HCT116 (cell line): ENCODE measurements at regions not wholly inside any gene's neighbourhood (a gene's known extent, or its start where the extent isn't known, plus 50 kb on each side); places are given as distances from the start of the nearest gene placed in this dataset.

ENCODE experiments used
- ATAC-seq: fragments of 200-7000 bp; cut with Tn5 transposase; 2 replicates; pipeline ENCODE4 v1.9.1; 2020; ENCODE audit warnings: mild to moderate bottlenecking, moderate library complexity
- BruUV-seq: library from RNA; stranded (reverse); fragments of 400-500 nt; replicated peaks from 2 replicates; lab custom pipeline; 2021; lab: Mats Ljungman, UMichigan
- CTCF ChIA-PET: fragments of 300-600 bp; sonication (Branson Sonifier 250); formaldehyde crosslinking; loops from one replicate; lab custom pipeline; 2021; ENCODE audit warnings: antibody characterized with exemption; lab: Charles Lee
- POLR2A ChIA-PET: fragments of 300-600, 350-600 bp; sonication (Branson Sonifier 250); formaldehyde crosslinking; loops from one replicate; lab custom pipeline; 2021; ENCODE audit warnings: antibody characterized with exemption; lab: Charles Lee
- RAD21 ChIA-PET, 2 experiments: fragments of 300-600 bp; sonication (Branson Sonifier 250); formaldehyde crosslinking; loops; one replicate each; lab custom pipeline; 2023; ENCODE audit warnings: low total read pairs in 2 of 2; ENCODE audit not compliant: uncharacterized antibody in 2 of 2, unreplicated experiment in 2 of 2, low non-redundant PET in 1 of 2; lab: Charles Lee
- DNase-seq: peaks from one replicate; pipeline ENCODE4 v3.0.0-alpha.2; 2010; ENCODE audit warnings: low read depth, low spot score
- H2AFZ ChIP-seq: fragments of 200-600 bp; shearing (Covaris generic), sonication (generic); 2 replicates; pipeline ENCODE4 v1.6.1; 2017; ENCODE audit warnings: low read depth, mixed run types, mixed read lengths, antibody characterized with exemption, low read length; ENCODE audit not compliant: poor library complexity, severe bottlenecking
- H3K27ac ChIP-seq: 2 replicates; pipeline ENCODE4 v1.5.1; 2012; ENCODE audit warnings: low read depth, low read length
- H3K27me3 ChIP-seq: fragments of 200-600 bp; sonication (generic); 2 replicates; pipeline ENCODE4 v1.6.1; 2016; ENCODE audit warnings: mixed run types, low read length, mixed read lengths; ENCODE audit not compliant: insufficient read depth
- H3K36me3 ChIP-seq, 2 experiments: fragments of 200-500 bp in 1 of 2; fragments of 200-600 bp in 1 of 2; sonication (Bioruptor generic) in 1 of 2; sonication (generic) in 1 of 2; 2 replicates each; pipeline versions ENCODE4 v1.5.1 to v1.6.1; 2014 to 2016; ENCODE audit warnings: low read length in 2 of 2, inconsistent platforms in 1 of 2, mixed read lengths in 1 of 2, mixed run types in 1 of 2; ENCODE audit not compliant: insufficient read depth in 2 of 2, control insufficient read depth in 1 of 2
- H3K4me1 ChIP-seq, 2 experiments: fragments of 200-600 bp in 1 of 2; sonication (generic) in 1 of 2; 2 replicates each; pipeline versions ENCODE4 v1.5.1 to v1.6.1; 2012 to 2017; ENCODE audit warnings: low read length in 2 of 2, inconsistent platforms in 1 of 2, mild to moderate bottlenecking in 1 of 2, mixed read lengths in 1 of 2, mixed run types in 1 of 2, moderate library complexity in 1 of 2; ENCODE audit not compliant: insufficient read depth in 2 of 2, control insufficient read depth in 1 of 2
- H3K4me2 ChIP-seq: fragments of 200-600 bp; sonication (generic); 2 replicates; pipeline ENCODE4 v1.6.1; 2017; ENCODE audit warnings: mixed run types, low read length, mixed read lengths
- H3K4me3 ChIP-seq, 2 experiments: fragments of 200-600 bp in 1 of 2; sonication (generic) in 1 of 2; replicated peaks in 1 of 2; 2 replicates each; pipeline ENCODE4 v1.5.1; 2011 to 2016; ENCODE audit warnings: low read length in 2 of 2, control low read depth in 1 of 2, low read depth in 1 of 2, mild to moderate bottlenecking in 1 of 2, mixed read lengths in 1 of 2, mixed run types in 1 of 2
- H3K79me2 ChIP-seq: fragments of 200-600 bp; sonication (generic); 2 replicates; pipeline ENCODE4 v1.6.1; 2017; ENCODE audit warnings: mild to moderate bottlenecking, mixed run types, low read length, moderate library complexity, mixed read lengths; ENCODE audit not compliant: insufficient read depth
- H3K9ac ChIP-seq: fragments of 200-600 bp; sonication (generic); 2 replicates; pipeline ENCODE4 v1.6.1; 2016; ENCODE audit warnings: low read length, mixed read lengths
- H3K9me2 ChIP-seq: fragments of 200-600 bp; sonication (generic), shearing (Covaris generic); 2 replicates; pipeline ENCODE4 v1.6.1; 2017; ENCODE audit warnings: mixed run types, mild to moderate bottlenecking, moderate library complexity; ENCODE audit not compliant: insufficient read depth
- H3K9me3 ChIP-seq, 2 experiments: fragments of 200-500 bp in 1 of 2; fragments of 200-600 bp in 1 of 2; sonication (Bioruptor generic) in 1 of 2; sonication (generic) in 1 of 2; 2 replicates each; pipeline ENCODE4 v1.6.1; 2014 to 2017; ENCODE audit warnings: low read length in 2 of 2, mixed read lengths in 2 of 2, inconsistent platforms in 1 of 2, low read depth in 1 of 2, mild to moderate bottlenecking in 1 of 2, mixed run types in 1 of 2, moderate library complexity in 1 of 2; ENCODE audit not compliant: control insufficient read depth in 1 of 2, insufficient read depth in 1 of 2
- H4K20me1 ChIP-seq: fragments of 200-600 bp; sonication (generic), shearing (Covaris generic); 2 replicates; pipeline ENCODE4 v1.6.1; 2017; ENCODE audit warnings: mixed run types, mild to moderate bottlenecking, moderate library complexity; ENCODE audit not compliant: insufficient read depth
- CBX3 ChIP-seq: IDR thresholded peaks from 2 replicates; pipeline ENCODE4 v1.6.1; 2012; ENCODE audit warnings: low read depth
- CEBPB ChIP-seq: IDR thresholded peaks from 2 replicates; pipeline ENCODE4 v1.6.1; 2012; ENCODE audit warnings: low read depth
- EGR1 ChIP-seq: IDR thresholded peaks from 2 replicates; pipeline ENCODE4 v1.6.1; 2012; ENCODE audit warnings: low read depth
- ELF1 ChIP-seq: IDR thresholded peaks from 2 replicates; pipeline ENCODE4 v1.6.1; 2012; ENCODE audit warnings: low read depth, borderline replicate concordance
- EZH2 ChIP-seq: fragments of 200-600 bp; sonication (generic); IDR thresholded peaks from 2 replicates; pipeline ENCODE4 v1.6.1; 2017; ENCODE audit warnings: antibody characterized with exemption, mixed run types
- EZH2phosphoT487 ChIP-seq: fragments of 200-600 bp; IDR thresholded peaks from 2 replicates; pipeline ENCODE4 v1.6.1; 2018; ENCODE audit warnings: antibody characterized with exemption, borderline replicate concordance
- POLR2AphosphoS5 ChIP-seq: IDR thresholded peaks from 2 replicates; pipeline ENCODE4 v1.6.1; 2011; ENCODE audit warnings: mild to moderate bottlenecking, low read depth, low read length, moderate library complexity
- RAD21 ChIP-seq: IDR thresholded peaks from 2 replicates; pipeline ENCODE4 v1.6.1; 2012; ENCODE audit warnings: low read depth, mild to moderate bottlenecking
- SIN3A ChIP-seq: IDR thresholded peaks from 2 replicates; pipeline ENCODE4 v1.6.1; 2012; ENCODE audit warnings: low read depth
- TCF7L2 ChIP-seq: IDR thresholded peaks from 2 replicates; pipeline ENCODE4 v1.7.0; 2011; ENCODE audit warnings: borderline replicate concordance, inconsistent platforms; ENCODE audit not compliant: insufficient read depth, insufficient read length; ENCODE audit errors: extremely low read depth
- ZFX ChIP-seq: fragments of 450-650 bp; IDR thresholded peaks from 2 replicates; pipeline ENCODE4 v1.6.1; 2017
- ZNF274 ChIP-seq: fragments of 200-500 bp; sonication (Bioruptor generic); IDR thresholded peaks from 2 replicates; pipeline ENCODE4 v1.6.1; 2014; ENCODE audit warnings: mild to moderate bottlenecking, low read depth, low read length, inconsistent platforms
- intact Hi-C: fragments of 100-400 bp; cut with micrococcal nuclease; formaldehyde crosslinking; loops from 2 replicates; pipeline ENCODE4 v1.10.0; 2022
- TF ChIP-seq, protein P1 (sequence below), 3 experiments: fragments of 200-600 bp in 1 of 3; sonication (generic) in 1 of 3; IDR thresholded peaks in 2 of 3; conservative IDR thresholded peaks in 1 of 3; 2 replicates each; pipeline ENCODE4 v1.5.1; 2012 to 2017; ENCODE audit warnings: low read depth in 2 of 3, low read length in 2 of 3, antibody characterized with exemption in 1 of 3, borderline replicate concordance in 1 of 3, control low read depth in 1 of 3, mild to moderate bottlenecking in 1 of 3, mixed read lengths in 1 of 3, mixed run types in 1 of 3, moderate library complexity in 1 of 3; ENCODE audit not compliant: insufficient read depth in 1 of 3

DNA sequence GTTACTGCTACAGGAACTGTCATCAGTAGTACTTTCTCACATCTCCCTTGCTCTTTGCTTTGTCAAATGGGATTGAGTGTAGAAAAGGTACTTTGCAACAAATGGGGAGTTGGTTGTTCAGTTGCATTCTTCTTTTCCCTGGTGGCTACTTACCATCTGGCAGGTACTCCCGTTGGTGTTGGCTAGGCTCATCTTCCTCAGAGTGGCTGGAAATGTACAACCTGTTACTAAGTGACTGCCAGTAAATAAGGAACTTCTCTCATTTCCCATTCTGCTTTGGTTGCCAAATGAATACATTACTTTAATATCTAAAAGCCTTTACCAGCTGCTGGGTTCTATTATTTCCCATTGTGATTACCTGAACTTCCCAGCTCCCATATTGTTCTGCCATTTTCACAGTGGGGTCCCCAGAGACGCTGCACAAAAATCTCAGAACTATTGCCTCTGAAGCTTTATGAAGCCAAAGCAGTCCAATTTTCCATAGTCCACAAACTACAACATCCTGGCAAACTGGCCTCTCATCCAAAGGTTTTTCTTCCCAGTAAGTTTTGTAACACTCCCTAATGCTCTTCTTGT lies 229.7 kb upstream of the HTR1E start:
- no peaks in the 10 kb centered on the region for H4K20me1 ChIP-seq
- ChIA-PET CTCF (no interaction called here), RAD21 (no interaction called here)
- H3K4me3 ChIP-seq: no peak overlapping the region
- intact Hi-C loops: no loop called here
- no peaks in the 10 kb centered on the region for H3K27me3 ChIP-seq
- BruUV-seq: no TSS peak
- no peaks in the 10 kb centered on the region for H3K9me2 ChIP-seq
- no peak overlapping the region for H3K9ac ChIP-seq
- H3K9me3 ChIP-seq: no peaks in the 10 kb centered on the region; a peak in 1 of 4 replicates
- no peak overlapping the region for H2AFZ ChIP-seq
- TF ChIP-seq, protein P1, sequence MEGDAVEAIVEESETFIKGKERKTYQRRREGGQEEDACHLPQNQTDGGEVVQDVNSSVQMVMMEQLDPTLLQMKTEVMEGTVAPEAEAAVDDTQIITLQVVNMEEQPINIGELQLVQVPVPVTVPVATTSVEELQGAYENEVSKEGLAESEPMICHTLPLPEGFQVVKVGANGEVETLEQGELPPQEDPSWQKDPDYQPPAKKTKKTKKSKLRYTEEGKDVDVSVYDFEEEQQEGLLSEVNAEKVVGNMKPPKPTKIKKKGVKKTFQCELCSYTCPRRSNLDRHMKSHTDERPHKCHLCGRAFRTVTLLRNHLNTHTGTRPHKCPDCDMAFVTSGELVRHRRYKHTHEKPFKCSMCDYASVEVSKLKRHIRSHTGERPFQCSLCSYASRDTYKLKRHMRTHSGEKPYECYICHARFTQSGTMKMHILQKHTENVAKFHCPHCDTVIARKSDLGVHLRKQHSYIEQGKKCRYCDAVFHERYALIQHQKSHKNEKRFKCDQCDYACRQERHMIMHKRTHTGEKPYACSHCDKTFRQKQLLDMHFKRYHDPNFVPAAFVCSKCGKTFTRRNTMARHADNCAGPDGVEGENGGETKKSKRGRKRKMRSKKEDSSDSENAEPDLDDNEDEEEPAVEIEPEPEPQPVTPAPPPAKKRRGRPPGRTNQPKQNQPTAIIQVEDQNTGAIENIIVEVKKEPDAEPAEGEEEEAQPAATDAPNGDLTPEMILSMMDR (IDR thresholded peaks at IDR 0.05 in 2 of 3, conservative IDR thresholded peaks at IDR 0.05 in 1 of 3; ENCODE audit: borderline replicate concordance in 1 of 3, insufficient read depth in 1 of 3, low read depth in 2 of 3, low read length in 2 of 3): no peak
- TF ChIP-seq RAD21 (no peak), ZFX (no peak), CEBPB (no peak), EZH2phosphoT487 (no peak), EGR1 (no peak), ZNF274 (no peak), TCF7L2 (no peak), POLR2AphosphoS5 (no peak), CBX3 (no peak), ELF1 (no peak), EZH2 (no peak), SIN3A (no peak)
- TF ChIP-seq, all 23 proteins: peak for 0
- H3K36me3 ChIP-seq: no peaks in the 10 kb centered on the region
- H3K4me1 ChIP-seq: no peaks in the 10 kb centered on the region
- POLR2A ChIA-PET: no interaction called here
- DNase-seq: no peak
- ATAC-seq: no peak
- no peak overlapping the region for H3K27ac ChIP-seq
- no peaks in the 10 kb centered on the region for H3K79me2 ChIP-seq
- H3K4me2 ChIP-seq: no peak overlapping the region
